SK-N-SH (cell line): ENCODE measurements at regions not wholly inside any gene's neighbourhood (a gene's known extent, or its start where the extent isn't known, plus 50 kb on each side); places are given as distances from the start of the nearest gene placed in this dataset.

ENCODE experiments used
- CTCF ChIA-PET: fragments of 300-600, 350-600 bp; formaldehyde crosslinking; extraction: SDS; loops from one replicate; lab custom pipeline; 2021; lab: Yijun Ruan, JAX
- POLR2A ChIA-PET: fragments of 350-600 bp; sonication (Branson Sonifier 250); formaldehyde crosslinking; extraction: SDS; loops from one replicate; lab custom pipeline; 2020; ENCODE audit warnings: antibody characterized with exemption, inconsistent platforms; lab: Yijun Ruan, JAX
- DNase-seq: peaks from one replicate; pipeline ENCODE4 v3.0.0; 2012
- H2AFZ ChIP-seq: fragments of 200-600 bp; sonication (generic); 2 replicates; pipeline ENCODE4 v1.8.1; 2016; ENCODE audit warnings: antibody characterized with exemption, mild to moderate bottlenecking, low read depth
- H3F3A ChIP-seq: fragments of 200-600 bp; sonication (generic); replicated peaks from 2 replicates; pipeline ENCODE3; 2016; ENCODE audit warnings: antibody characterized with exemption, mild to moderate bottlenecking; ENCODE audit not compliant: insufficient read depth
- H3K27ac ChIP-seq, 2 experiments: fragments of 200-500 bp in 1 of 2; fragments of 200-600 bp in 1 of 2; sonication (Bioruptor generic) in 1 of 2; sonication (generic), shearing (Covaris generic) in 1 of 2; 2 replicates each; pipeline versions ENCODE4 v1.5.1 to v1.6.1; 2014 to 2016; ENCODE audit warnings: low read depth in 2 of 2, inconsistent platforms in 1 of 2, low read length in 1 of 2, mild to moderate bottlenecking in 1 of 2, mixed read lengths in 1 of 2
- H3K27me3 ChIP-seq: fragments of 200-600 bp; sonication (generic), shearing (Covaris generic); 2 replicates; pipeline ENCODE4 v1.6.1; 2016; ENCODE audit warnings: mixed run types; ENCODE audit not compliant: insufficient read depth
- H3K36me3 ChIP-seq, 2 experiments: fragments of 200-500 bp in 1 of 2; fragments of 200-600 bp in 1 of 2; sonication (Bioruptor generic) in 1 of 2; sonication (generic) in 1 of 2; replicated peaks in 1 of 2; 2 replicates each; pipeline versions ENCODE3 to v1.5.1; 2014 to 2016; ENCODE audit warnings: low read length in 1 of 2, mild to moderate bottlenecking in 1 of 2; ENCODE audit not compliant: insufficient read depth in 2 of 2, control insufficient read depth in 1 of 2
- H3K4me1 ChIP-seq, 2 experiments: fragments of 200-500 bp in 1 of 2; fragments of 200-600 bp in 1 of 2; sonication (Bioruptor generic) in 1 of 2; sonication (generic), shearing (Covaris generic) in 1 of 2; 2 replicates each; pipeline versions ENCODE4 v1.5.1 to v1.6.1; 2014 to 2016; ENCODE audit warnings: low read depth in 1 of 2, low read length in 1 of 2, mixed run types in 1 of 2; ENCODE audit not compliant: insufficient read depth in 2 of 2, control insufficient read depth in 1 of 2
- H3K4me2 ChIP-seq: fragments of 200-600 bp; sonication (generic), shearing (Covaris generic); 2 replicates; pipeline ENCODE4 v1.6.1; 2017; ENCODE audit warnings: mixed run types
- H3K4me3 ChIP-seq, 2 experiments: fragments of 200-500 bp in 1 of 2; fragments of 200-600 bp in 1 of 2; sonication (Bioruptor generic) in 1 of 2; sonication (generic), shearing (Covaris generic) in 1 of 2; 2 replicates each; pipeline versions ENCODE4 v1.5.1 to v1.8.1; 2014 to 2016; ENCODE audit warnings: low read depth in 2 of 2, inconsistent platforms in 1 of 2, low read length in 1 of 2, mild to moderate bottlenecking in 1 of 2, mixed read lengths in 1 of 2, moderate library complexity in 1 of 2
- H3K79me2 ChIP-seq: fragments of 200-600 bp; sonication (generic); 2 replicates; pipeline ENCODE4 v1.8.1; 2017; ENCODE audit warnings: mild to moderate bottlenecking; ENCODE audit not compliant: insufficient read depth
- H3K9ac ChIP-seq: fragments of 200-600 bp; sonication (generic); 2 replicates; pipeline ENCODE4 v1.6.1; 2017; ENCODE audit warnings: mixed run types
- H3K9me2 ChIP-seq: fragments of 200-600 bp; sonication (generic); 2 replicates; pipeline ENCODE4 v1.6.1; 2017; ENCODE audit warnings: mixed run types
- H3K9me3 ChIP-seq: fragments of 200-600 bp; sonication (generic); 2 replicates; pipeline ENCODE4 v1.6.1; 2017; ENCODE audit warnings: mixed run types, mild to moderate bottlenecking, moderate library complexity
- H4K20me1 ChIP-seq: fragments of 200-600 bp; sonication (generic); 2 replicates; pipeline ENCODE4 v1.6.1; 2017; ENCODE audit warnings: mild to moderate bottlenecking, mixed run types; ENCODE audit not compliant: insufficient read depth
- FOSL2 ChIP-seq: IDR thresholded peaks from 2 replicates; pipeline ENCODE4 v1.4.0; 2012; ENCODE audit warnings: low read depth, mild to moderate bottlenecking, moderate library complexity, borderline replicate concordance
- FOXM1 ChIP-seq: IDR thresholded peaks from 2 replicates; pipeline ENCODE4 v1.4.0; 2012; ENCODE audit warnings: low read depth, mild to moderate bottlenecking
- GATA2 ChIP-seq: sonication (generic); formaldehyde crosslinking; IDR thresholded peaks from 2 replicates; pipeline ENCODE4 v1.5.0; 2020; ENCODE audit warnings: mild to moderate bottlenecking, missing genetic modification reagents
- MEF2A ChIP-seq: IDR thresholded peaks from 2 replicates; pipeline ENCODE4 v1.4.0; 2012; ENCODE audit warnings: low read depth, borderline replicate concordance
- NFIC ChIP-seq: IDR thresholded peaks from 2 replicates; pipeline ENCODE4 v1.4.0; 2012; ENCODE audit warnings: borderline replicate concordance
- NRF1 ChIP-seq: IDR thresholded peaks from 2 replicates; pipeline ENCODE4 v1.6.1; 2012; ENCODE audit warnings: low read depth, mild to moderate bottlenecking, low read length
- PBX3 ChIP-seq: IDR thresholded peaks from 2 replicates; pipeline ENCODE4; 2012
- RAD21 ChIP-seq: IDR thresholded peaks from 2 replicates; pipeline ENCODE4 v1.6.1; 2012; ENCODE audit warnings: mild to moderate bottlenecking, low read length
- RFX5 ChIP-seq: IDR thresholded peaks from 2 replicates; pipeline ENCODE4 v1.6.1; 2012; ENCODE audit warnings: mild to moderate bottlenecking, improper control_type of control experiment, low read length
- SIN3A ChIP-seq: IDR thresholded peaks from 2 replicates; pipeline ENCODE4 v1.6.1; 2012; ENCODE audit warnings: low read depth, mild to moderate bottlenecking, low read length, moderate library complexity, borderline replicate concordance
- SMC3 ChIP-seq: IDR thresholded peaks from 2 replicates; pipeline ENCODE4 v1.6.1; 2012; ENCODE audit warnings: low read depth, low read length, improper control_type of control experiment
- TAF1 ChIP-seq: IDR thresholded peaks from 2 replicates; pipeline ENCODE4 v1.6.1; 2012; ENCODE audit warnings: low read depth, mild to moderate bottlenecking, low read length, moderate library complexity, borderline replicate concordance
- TCF12 ChIP-seq: IDR thresholded peaks from 2 replicates; pipeline ENCODE4 v1.4.0; 2012
- USF1 ChIP-seq: IDR thresholded peaks from 2 replicates; pipeline ENCODE4 v1.4.0; 2012; ENCODE audit warnings: low read depth, borderline replicate concordance
- USF2 ChIP-seq: fragments of 150-350 bp; IDR thresholded peaks from 2 replicates; pipeline ENCODE4 v1.6.1; 2017; ENCODE audit warnings: antibody characterized with exemption, low read length, low read depth, borderline replicate concordance
- WGBS: methylation state at CpG from one replicate; pipeline ENCODE4 v1.1.6; 2017; ENCODE audit warnings: low lambda C conversion rate; 5-methylcytosine and 5-hydroxymethylcytosine counted together

GRCh38 chr10:52464368-52465124, 150.5 kb downstream of the DKK1 start:
- H3K79me2 ChIP-seq = no peaks in the 10 kb centered on the region
- H2AFZ ChIP-seq = no peak overlapping the region
- ChIA-PET POLR2A (no interaction called here), CTCF (interaction anchor here (0.5 to 1.6 kb wide), 4 partner anchors 9 to 192 kb away, joined by 3 to 4 read pairs (median 3); partner anchors contain the start of gene DKK1)
- peaks cover 7% of the 10 kb centered on the region for H3F3A ChIP-seq
- no peaks in the 10 kb centered on the region for H3K36me3 ChIP-seq
- H3K4me2 ChIP-seq = no peak overlapping the region
- no peak overlapping the region for H3K4me3 ChIP-seq
- TF ChIP-seq RFX5 (no peak), SMC3 (no peak), USF2 (no peak), MEF2A (no peak), RAD21 (no peak), NFIC (no peak), PBX3 (no peak), USF1 (no peak), NRF1 (no peak), SIN3A (no peak), FOSL2 (no peak), GATA2 (CRISPR knock-in tag) (no peak)
- no peaks in the 10 kb centered on the region for H3K9me2 ChIP-seq
- H3K9me3 ChIP-seq = no peaks in the 10 kb centered on the region
- no peak overlapping the region for H3K27ac ChIP-seq
- H4K20me1 ChIP-seq = no peaks in the 10 kb centered on the region
- no peaks in the 10 kb centered on the region for H3K27me3 ChIP-seq
- peaks cover under 1 to 9% of the 10 kb centered on the region in 2 experiments; a peak in 2 of 4 replicates for H3K4me1 ChIP-seq
- WGBS = 90% methylated on average over 9 of the region's 9 CpGs
- DNase-seq = no peak
- no peak overlapping the region for H3K9ac ChIP-seq

- Histone ChIP-seq H3K79me2 (no peaks in the 10 kb centered on the region), H3K9me2 (no peaks in the 10 kb centered on the region), H3K9me3 (no peaks in the 10 kb centered on the region), H3K4me2 (no peak overlapping the region), H4K20me1 (no peaks in the 10 kb centered on the region), H3K9ac (no peak overlapping the region), H2AFZ (no peak overlapping the region), H3K36me3 (no peaks in the 10 kb centered on the region), H3K4me3 (no peak overlapping the region), H3F3A (peaks cover 7% of the 10 kb centered on the region), H3K27ac (no peak overlapping the region), H3K27me3 (no peaks in the 10 kb centered on the region), H3K4me1 (peaks cover 0 to 9% of the 10 kb centered on the region in 2 experiments; a peak in 1 of 4 replicates)
- ChIA-PET POLR2A (no interaction called here), CTCF (interaction anchor here (0.5 to 1.4 kb wide), 3 partner anchors 11 to 191 kb away, joined by 3 to 4 read pairs (median 3); no protein-coding TSS in a partner anchor)
- TF ChIP-seq SMC3 = no peak
- TF ChIP-seq TCF12 = no peak
- TF ChIP-seq RFX5 = no peak
- TF ChIP-seq TAF1 = no peak
- TF ChIP-seq NFIC = no peak
- TF ChIP-seq FOXM1 = no peak
- DNase-seq = no peak
- 88% methylated on average over 3 of the region's 3 CpGs for WGBS
Observed at GRCh38 chr10:52465202-52465601, 151.1 kb downstream of the DKK1 start.
